ENCODE measurements at regions not wholly inside any gene's neighbourhood (a gene's known extent, or its start where the extent isn't known, plus 50 kb on each side); places are given as distances from the start of the nearest gene placed in this dataset.
"Not testable (repeated sequence)": the region's sequence is repeated elsewhere in the genome, so short reads cannot be mapped to it uniquely, and the experiment has no call there.

- no peaks in the 10 kb centered on the region for H3K27me3 ChIP-seq (ENCODE audit: low read depth)
- in situ Hi-C loops (cut with MboI; ENCODE audit: low sequenced_read_pairs): no loop called here
- peaks cover 13% of the 10 kb centered on the region for H3K4me1 ChIP-seq
- no peaks in the 10 kb centered on the region for H3K9me3 ChIP-seq
- no peak for DNase-seq (ENCODE audit: low spot score in 2 of 2)
- H3K36me3 ChIP-seq (replicated peaks): no peaks in the 10 kb centered on the region
- no peak overlapping the region for H3K4me3 ChIP-seq
These were observed 236.8 kb downstream of the CNTN3 start for GRCh38 chr3:74377669-74378068.

- DNase-seq (ENCODE audit: low spot score in 2 of 2); H3K27me3 ChIP-seq (ENCODE audit: low read depth); in situ Hi-C loops (cut with MboI; ENCODE audit: low sequenced_read_pairs); H3K36me3 ChIP-seq (replicated peaks); H3K4me3 ChIP-seq; H3K9me3 ChIP-seq: not testable (repeated sequence)
- H3K4me1 ChIP-seq: peaks cover 13% of the 10 kb centered on the region
These were observed 238.1 kb downstream of the CNTN3 start for GRCh38 chr3:74376323-74376722.

- no peaks in the 10 kb centered on the region for H3K9me3 ChIP-seq
- DNase-seq (ENCODE audit: low spot score in 2 of 2): no peak
- peaks cover 13% of the 10 kb centered on the region for H3K4me1 ChIP-seq
- H3K36me3 ChIP-seq (replicated peaks): no peaks in the 10 kb centered on the region
- in situ Hi-C loops (cut with MboI; ENCODE audit: low sequenced_read_pairs): no loop called here
- no peaks in the 10 kb centered on the region for H3K27me3 ChIP-seq (ENCODE audit: low read depth)
- no peak overlapping the region for H3K4me3 ChIP-seq
These were observed 238.8 kb downstream of the CNTN3 start for GRCh38 chr3:74375653-74376052.

GRCh38 chr3:74372743-74373142, 241.7 kb downstream of the CNTN3 start:
- Histone ChIP-seq H3K27me3 (ENCODE audit: low read depth) (no peaks in the 10 kb centered on the region), H3K36me3 (replicated peaks) (no peaks in the 10 kb centered on the region), H3K9me3 (no peaks in the 10 kb centered on the region), H3K4me1 (no peaks in the 10 kb centered on the region), H3K4me3 (no peak overlapping the region)
- no peak for DNase-seq (ENCODE audit: low spot score in 2 of 2)
- in situ Hi-C loops (cut with MboI; ENCODE audit: low sequenced_read_pairs): no loop called here

GRCh38 chr3:74370342-74370741, 244.1 kb downstream of the CNTN3 start:
- in situ Hi-C loops (cut with MboI; ENCODE audit: low sequenced_read_pairs): no loop called here
- Histone ChIP-seq H3K4me3 (no peak overlapping the region), H3K9me3 (no peaks in the 10 kb centered on the region)

GRCh38 chr3:74366331-74366730, 248.1 kb downstream of the CNTN3 start:
- no peaks in the 10 kb centered on the region for H3K9me3 ChIP-seq
- H3K36me3 ChIP-seq (replicated peaks): no peaks in the 10 kb centered on the region
- no peaks in the 10 kb centered on the region for H3K4me1 ChIP-seq
- H3K4me3 ChIP-seq: no peak overlapping the region
- H3K27me3 ChIP-seq (ENCODE audit: low read depth): no peaks in the 10 kb centered on the region
- in situ Hi-C loops (cut with MboI; ENCODE audit: low sequenced_read_pairs): no loop called here
- no peak for DNase-seq (ENCODE audit: low spot score in 2 of 2)

More at GRCh38 chr3:74370342-74370741, 244.1 kb downstream of the CNTN3 start:
- no peak for DNase-seq (ENCODE audit: low spot score in 2 of 2)
- H3K36me3 ChIP-seq (replicated peaks): no peaks in the 10 kb centered on the region
- H3K4me1 ChIP-seq: no peaks in the 10 kb centered on the region
- no peaks in the 10 kb centered on the region for H3K27me3 ChIP-seq (ENCODE audit: low read depth)

- no peak overlapping the region for H3K4me3 ChIP-seq
- H3K27me3 ChIP-seq (ENCODE audit: low read depth): no peaks in the 10 kb centered on the region
- no peaks in the 10 kb centered on the region for H3K9me3 ChIP-seq
- in situ Hi-C loops (cut with MboI; ENCODE audit: low sequenced_read_pairs): no loop called here
- DNase-seq (ENCODE audit: low spot score in 2 of 2): no peak
- no peaks in the 10 kb centered on the region for H3K4me1 ChIP-seq
- H3K36me3 ChIP-seq (replicated peaks): no peaks in the 10 kb centered on the region
These were observed 251.1 kb downstream of the CNTN3 start for GRCh38 chr3:74363346-74363745.

- Histone ChIP-seq H3K4me1 (no peaks in the 10 kb centered on the region), H3K27me3 (ENCODE audit: low read depth) (no peaks in the 10 kb centered on the region), H3K9me3 (no peaks in the 10 kb centered on the region), H3K36me3 (replicated peaks) (no peaks in the 10 kb centered on the region), H3K4me3 (no peak overlapping the region)
- in situ Hi-C loops (cut with MboI; ENCODE audit: low sequenced_read_pairs): no loop called here
- no peak for DNase-seq (ENCODE audit: low spot score in 2 of 2)
These were observed 254.1 kb downstream of the CNTN3 start for GRCh38 chr3:74360406-74360805.

GRCh38 chr3:74357881-74358280, 256.6 kb downstream of the CNTN3 start:
- Histone ChIP-seq H3K4me1 (no peaks in the 10 kb centered on the region), H3K9me3 (no peaks in the 10 kb centered on the region), H3K36me3 (replicated peaks) (no peaks in the 10 kb centered on the region), H3K4me3 (no peak overlapping the region), H3K27me3 (ENCODE audit: low read depth) (no peaks in the 10 kb centered on the region)
- in situ Hi-C loops (cut with MboI; ENCODE audit: low sequenced_read_pairs): no loop called here
- DNase-seq (ENCODE audit: low spot score in 2 of 2): no peak

- in situ Hi-C loops (cut with MboI; ENCODE audit: low sequenced_read_pairs): no loop called here
- H3K9me3 ChIP-seq: no peaks in the 10 kb centered on the region
- peak in 1 of 2 experiments; percentile 20 for DNase-seq (ENCODE audit: low spot score in 2 of 2)
- H3K36me3 ChIP-seq (replicated peaks): no peaks in the 10 kb centered on the region
- H3K4me1 ChIP-seq: no peaks in the 10 kb centered on the region; the same call in 1 of the 2 replicates
- H3K27me3 ChIP-seq (ENCODE audit: low read depth): no peaks in the 10 kb centered on the region
- H3K4me3 ChIP-seq: no peak overlapping the region
These were observed 261.4 kb downstream of the CNTN3 start for GRCh38 chr3:74353039-74353438.

GRCh38 chr3:74352166-74352565, 262.3 kb downstream of the CNTN3 start:
- in situ Hi-C loops (cut with MboI; ENCODE audit: low sequenced_read_pairs): no loop called here

GRCh38 chr3:74351213-74351612, 263.2 kb downstream of the CNTN3 start:
- Histone ChIP-seq H3K4me1 (no peaks in the 10 kb centered on the region; the same call in 1 of the 2 replicates), H3K9me3 (no peaks in the 10 kb centered on the region), H3K36me3 (replicated peaks) (no peaks in the 10 kb centered on the region), H3K4me3 (no peak overlapping the region), H3K27me3 (ENCODE audit: low read depth) (no peaks in the 10 kb centered on the region)
- DNase-seq (ENCODE audit: low spot score in 2 of 2): no peak
- in situ Hi-C loops (cut with MboI; ENCODE audit: low sequenced_read_pairs): no loop called here

More at GRCh38 chr3:74352166-74352565, 262.3 kb downstream of the CNTN3 start:
- H3K36me3 ChIP-seq (replicated peaks): no peaks in the 10 kb centered on the region
- H3K4me3 ChIP-seq: no peak overlapping the region
- no peaks in the 10 kb centered on the region for H3K9me3 ChIP-seq
- no peaks in the 10 kb centered on the region; the same call in 1 of the 2 replicates for H3K4me1 ChIP-seq
- H3K27me3 ChIP-seq (ENCODE audit: low read depth): no peaks in the 10 kb centered on the region
- no peak for DNase-seq (ENCODE audit: low spot score in 2 of 2)

GRCh38 chr3:74349015-74349414, 265.4 kb downstream of the CNTN3 start:
- Histone ChIP-seq H3K4me3 (no peak overlapping the region), H3K4me1 (no peaks in the 10 kb centered on the region; the same call in 1 of the 2 replicates), H3K36me3 (replicated peaks) (no peaks in the 10 kb centered on the region), H3K9me3 (no peaks in the 10 kb centered on the region), H3K27me3 (ENCODE audit: low read depth) (no peaks in the 10 kb centered on the region)
- in situ Hi-C loops (cut with MboI; ENCODE audit: low sequenced_read_pairs): no loop called here
- DNase-seq (ENCODE audit: low spot score in 2 of 2): no peak

GRCh38 chr3:74347563-74348268, 266.7 kb downstream of the CNTN3 start:
- Histone ChIP-seq H3K36me3 (replicated peaks) (no peaks in the 10 kb centered on the region), H3K9me3 (no peaks in the 10 kb centered on the region), H3K4me1 (peaks cover 2% of the 10 kb centered on the region), H3K4me3 (no peak overlapping the region), H3K27me3 (ENCODE audit: low read depth) (no peaks in the 10 kb centered on the region)
- in situ Hi-C loops (cut with MboI; ENCODE audit: low sequenced_read_pairs): no loop called here
- DNase-seq (ENCODE audit: low spot score in 2 of 2): no peak

- no peak overlapping the region for H3K4me3 ChIP-seq
- no peaks in the 10 kb centered on the region for H3K36me3 ChIP-seq (replicated peaks)
- H3K9me3 ChIP-seq: no peaks in the 10 kb centered on the region
- H3K4me1 ChIP-seq: peaks cover 8% of the 10 kb centered on the region
- H3K27me3 ChIP-seq (ENCODE audit: low read depth): no peaks in the 10 kb centered on the region
- DNase-seq (ENCODE audit: low spot score in 2 of 2): no peak
- in situ Hi-C loops (cut with MboI; ENCODE audit: low sequenced_read_pairs): no loop called here
These were observed 267.6 kb downstream of the CNTN3 start for GRCh38 chr3:74346896-74347295.
